GM18951 (cell line): ENCODE measurements at regions not wholly inside any gene's neighbourhood (a gene's known extent, or its start where the extent isn't known, plus 50 kb on each side); places are given as distances from the start of the nearest gene placed in this dataset.
"Not testable (repeated sequence)": the region's sequence is repeated elsewhere in the genome, so short reads cannot be mapped to it uniquely, and the experiment has no call there.

Experiments used
- POLR2A ChIP-seq: IDR thresholded peaks from 4 replicates; pipeline ENCODE4 v1.6.1; 2011; ENCODE audit warnings: mild to moderate bottlenecking; ENCODE audit not compliant: insufficient read length, insufficient read depth; ENCODE audit errors: extremely low read depth
- in situ Hi-C: fragments of 300-500 bp; cut with MboI; formaldehyde crosslinking; loops from one replicate; pipeline ENCODE4 v1.12.0; 2022; ENCODE audit warnings: low sequenced_read_pairs, mixed read lengths, inconsistent platforms; ENCODE audit not compliant: unreplicated experiment

DNA sequence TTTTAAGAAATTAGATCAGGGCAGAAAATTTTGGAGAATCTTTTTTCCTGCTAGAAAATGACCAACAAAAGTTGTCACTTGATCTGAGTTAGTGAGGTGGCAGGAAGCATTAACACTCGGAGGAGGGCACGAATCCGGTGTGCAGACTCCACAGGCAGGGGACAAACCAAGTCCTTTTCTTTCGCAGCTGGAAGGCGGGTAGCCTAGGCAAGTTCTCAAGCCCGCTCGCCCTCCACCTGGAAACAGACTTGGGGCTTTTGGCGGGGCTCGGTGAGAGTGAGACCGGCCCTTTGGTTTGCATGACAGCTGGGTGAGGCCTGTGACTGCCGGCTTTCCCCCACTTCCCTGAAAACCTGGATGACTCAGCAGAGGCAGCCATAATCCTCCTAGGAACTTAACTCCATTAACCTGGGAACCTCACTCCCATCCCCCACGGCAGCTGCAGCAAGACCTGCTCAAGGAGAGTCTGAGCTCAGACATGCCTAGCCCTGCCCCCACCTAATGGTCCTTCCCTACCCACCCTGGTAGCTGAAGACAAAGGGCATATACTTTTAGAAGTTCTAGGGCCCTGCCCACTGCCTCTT is 134.8 kb downstream of the MFSD1 start:
- no peak for TF ChIP-seq POLR2A
- in situ Hi-C loops = no loop called here

DNA sequence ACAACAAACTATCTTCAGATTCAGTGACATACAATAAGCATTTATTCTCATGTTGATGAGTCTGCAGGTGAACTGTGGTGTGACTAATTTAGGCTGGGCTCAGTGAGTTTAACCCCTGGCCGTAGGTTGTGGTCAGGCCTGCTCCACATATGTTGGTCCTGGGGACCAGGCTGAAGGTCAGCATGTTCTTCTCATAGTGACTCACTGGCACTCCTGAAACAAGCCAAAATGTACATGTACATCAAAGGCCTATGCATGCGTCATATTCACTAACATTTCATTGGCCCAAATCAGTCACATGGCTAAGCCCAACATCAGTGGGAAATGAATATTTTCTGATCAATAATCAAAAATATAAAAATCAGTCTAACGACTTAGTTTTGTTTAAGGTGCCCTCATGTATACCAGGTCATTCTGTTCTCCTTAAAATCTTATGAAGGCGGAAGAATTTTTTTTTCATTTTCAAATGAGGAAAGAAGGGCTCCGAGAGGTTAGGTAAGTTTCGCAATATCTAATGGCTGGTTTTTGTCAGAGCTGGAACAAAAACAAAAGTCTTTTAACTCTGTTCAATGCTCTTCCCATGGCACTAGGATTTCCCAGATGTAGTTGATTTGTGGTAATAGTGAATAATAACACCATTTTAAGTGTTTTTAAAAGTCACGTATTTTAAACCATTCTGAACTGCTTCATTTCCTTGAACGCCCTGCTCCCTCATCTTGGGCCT is 148.5 kb downstream of the MFSD1 start:
- in situ Hi-C loops = no loop called here
- TF ChIP-seq POLR2A = no peak

DNA sequence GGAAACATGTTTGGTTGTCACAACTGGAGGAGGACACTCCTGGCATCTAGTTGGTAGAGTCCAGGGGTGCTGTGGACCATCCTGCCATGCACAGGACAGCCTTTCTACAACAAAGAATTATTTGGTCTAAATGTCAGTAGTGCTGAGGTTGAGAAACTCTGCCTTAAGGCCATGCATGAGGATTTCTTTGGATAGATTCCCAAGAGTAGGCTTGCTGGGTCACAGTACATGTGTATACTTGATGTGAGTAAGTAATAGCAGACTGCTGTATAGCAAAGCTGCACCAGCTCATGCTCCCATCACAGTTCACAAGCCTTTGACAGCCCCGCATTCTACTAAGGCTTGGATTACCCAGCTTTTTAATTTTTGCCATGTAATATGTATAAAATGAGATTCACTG is 151.3 kb downstream of the MFSD1 start:
- TF ChIP-seq POLR2A = no peak
- in situ Hi-C loops = no loop called here

DNA sequence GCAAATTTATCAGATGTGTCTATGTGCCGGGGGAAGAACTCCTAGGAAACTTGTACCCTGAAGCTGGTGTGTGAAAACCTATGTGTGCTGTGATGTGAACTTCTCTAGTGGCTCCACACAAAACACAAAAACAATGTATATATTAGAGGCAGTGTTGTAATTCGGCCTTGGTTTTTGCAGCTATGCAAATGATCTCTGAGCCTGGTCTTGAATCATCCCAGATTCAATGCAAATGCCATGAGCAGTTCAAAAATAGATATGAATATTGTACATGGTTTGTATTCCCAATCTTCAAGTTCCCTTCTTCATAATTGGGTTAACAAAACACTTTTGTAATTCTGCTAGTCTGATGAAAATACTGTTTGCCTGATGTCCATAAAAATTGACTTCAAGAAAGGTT is 152.6 kb downstream of the MFSD1 start:
- in situ Hi-C loops = no loop called here
- TF ChIP-seq POLR2A = no peak

DNA sequence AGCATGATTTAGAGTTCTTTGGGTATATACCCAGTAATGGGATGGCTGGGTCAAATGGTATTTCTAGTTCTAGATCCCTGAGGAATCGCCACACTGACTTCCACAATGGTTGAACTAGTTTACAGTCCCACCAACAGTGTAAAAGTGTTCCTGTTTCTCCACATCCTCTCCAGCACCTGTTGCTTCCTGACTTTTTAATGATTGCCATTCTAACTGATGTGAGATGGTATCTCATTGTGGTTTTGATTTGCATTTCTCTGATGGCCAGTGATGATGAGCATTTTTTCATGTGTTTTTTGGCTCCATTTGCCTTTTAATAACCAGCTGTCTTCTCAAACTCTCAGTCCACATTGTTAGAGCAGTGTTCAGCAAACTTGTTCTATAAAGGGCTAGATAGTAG is 155.9 kb downstream of the MFSD1 start:
- in situ Hi-C loops = not testable (repeated sequence)

DNA sequence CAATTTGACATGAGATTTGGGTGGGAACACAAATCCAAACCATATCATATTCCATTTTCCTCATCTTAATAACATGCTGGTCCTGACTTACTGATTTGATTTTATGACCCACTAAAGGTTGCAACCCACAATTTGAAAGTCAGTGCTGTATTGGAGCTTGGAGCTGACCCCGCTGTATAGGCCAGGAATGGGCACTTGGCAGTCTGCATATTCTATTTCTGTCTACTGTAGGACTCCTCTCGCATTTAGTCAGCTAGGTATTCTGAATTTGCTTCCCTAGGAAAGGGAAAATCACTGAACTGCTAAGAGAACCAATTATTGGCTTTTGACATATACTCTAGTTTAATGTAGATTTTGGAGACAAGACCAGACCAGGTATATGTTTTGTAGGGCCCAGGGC is 157.0 kb downstream of the MFSD1 start:
- in situ Hi-C loops = no loop called here
- TF ChIP-seq POLR2A = no peak

DNA sequence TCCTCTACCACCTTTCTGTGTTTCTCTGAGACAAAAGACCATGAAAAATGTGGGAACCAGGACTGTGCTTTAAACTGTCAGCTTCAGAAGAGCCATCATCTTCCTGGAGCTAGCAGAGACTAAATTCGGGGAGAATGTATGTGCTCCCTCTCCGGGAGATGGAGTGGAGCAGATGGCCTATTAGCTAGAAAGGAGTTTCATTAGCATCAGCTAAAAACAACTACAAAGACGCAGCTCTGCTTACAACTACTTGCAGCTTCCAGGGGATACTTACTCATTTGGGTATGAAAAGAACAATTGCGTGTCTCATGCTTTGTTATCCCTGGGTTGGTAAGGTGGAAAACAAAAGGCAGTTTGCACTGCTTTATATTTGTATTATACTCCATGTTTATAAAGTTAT is 159.6 kb downstream of the MFSD1 start:
- no peak for TF ChIP-seq POLR2A
- in situ Hi-C loops = no loop called here

DNA sequence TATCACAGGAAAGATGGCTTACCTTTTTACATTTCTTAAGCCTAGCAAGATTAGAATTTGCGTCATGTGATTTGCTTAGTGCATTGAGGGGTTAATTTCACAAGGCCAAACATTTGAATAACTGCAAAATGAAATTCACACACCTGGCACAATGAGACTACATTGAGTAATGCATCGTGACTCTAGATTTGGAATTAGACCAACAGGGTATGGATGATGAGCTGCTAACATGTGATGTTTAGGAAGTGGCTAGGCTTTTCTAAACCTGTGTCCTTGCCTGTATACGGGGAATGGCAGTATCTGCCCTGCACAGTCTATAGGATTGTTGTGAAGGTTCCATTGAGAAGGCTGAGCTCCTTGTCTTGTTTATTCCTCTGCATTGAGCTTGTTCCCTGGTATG is 160.1 kb downstream of the MFSD1 start:
- no peak for TF ChIP-seq POLR2A
- in situ Hi-C loops = no loop called here

DNA sequence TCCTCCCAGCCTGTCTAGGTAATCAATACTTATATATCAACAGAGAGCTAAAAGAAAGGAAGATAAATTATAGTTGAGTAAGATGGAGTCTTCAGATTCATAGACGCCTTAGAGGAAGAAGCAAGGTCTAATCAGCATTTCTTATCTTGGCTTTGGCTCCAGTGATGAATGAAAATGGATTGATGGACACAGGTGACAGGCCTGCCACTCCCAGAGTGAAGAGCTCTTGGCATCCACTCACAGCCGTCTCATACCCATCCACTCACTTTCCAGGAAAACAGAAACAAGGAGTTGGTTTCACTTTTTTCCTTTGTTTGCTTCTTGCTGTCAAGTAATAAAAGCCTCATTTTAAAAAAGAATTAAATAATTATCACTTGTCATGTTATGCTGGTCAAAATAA is 168.2 kb downstream of the MFSD1 start:
- in situ Hi-C loops = no loop called here
- no peak for TF ChIP-seq POLR2A

DNA sequence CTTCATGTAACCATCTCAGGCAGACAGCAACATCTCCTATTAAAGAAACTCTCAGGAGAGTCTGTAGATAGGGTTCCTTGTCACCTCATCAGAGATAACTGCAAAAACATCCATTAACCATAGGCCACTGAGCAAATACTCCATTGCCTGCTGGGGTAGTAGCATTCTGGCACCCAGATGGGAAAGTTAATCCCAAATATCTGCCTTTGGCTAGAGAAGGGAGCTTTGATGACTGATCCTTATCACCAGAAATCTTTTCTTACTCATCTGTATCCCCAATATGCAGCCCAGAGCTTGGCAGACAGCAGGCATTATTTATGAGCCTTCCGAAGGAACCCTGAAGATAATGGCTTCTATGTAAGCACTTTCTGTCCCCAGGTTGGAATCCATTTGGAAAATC is 173.1 kb downstream of the MFSD1 start:
- no peak for TF ChIP-seq POLR2A
- in situ Hi-C loops = no loop called here

DNA sequence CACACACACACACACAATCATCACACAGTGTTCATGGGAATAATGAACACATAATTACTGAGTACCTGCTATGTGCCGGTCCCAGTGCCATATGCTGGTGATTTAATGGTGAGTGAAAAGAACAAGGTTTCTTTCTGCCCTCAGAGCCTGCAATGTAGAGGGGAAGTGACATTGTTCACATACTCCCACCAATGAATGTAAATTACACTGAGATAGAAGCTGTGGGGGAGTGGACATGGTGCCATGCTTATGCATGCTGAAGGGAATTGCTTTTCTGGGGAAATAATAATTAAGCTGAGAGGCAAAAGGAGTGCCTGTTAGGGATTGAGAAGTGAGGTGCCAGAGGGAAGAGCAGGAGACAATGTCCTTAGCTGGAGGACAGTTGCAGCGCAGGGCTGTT is 175.1 kb downstream of the MFSD1 start:
- in situ Hi-C loops = no loop called here
- no peak for TF ChIP-seq POLR2A

DNA sequence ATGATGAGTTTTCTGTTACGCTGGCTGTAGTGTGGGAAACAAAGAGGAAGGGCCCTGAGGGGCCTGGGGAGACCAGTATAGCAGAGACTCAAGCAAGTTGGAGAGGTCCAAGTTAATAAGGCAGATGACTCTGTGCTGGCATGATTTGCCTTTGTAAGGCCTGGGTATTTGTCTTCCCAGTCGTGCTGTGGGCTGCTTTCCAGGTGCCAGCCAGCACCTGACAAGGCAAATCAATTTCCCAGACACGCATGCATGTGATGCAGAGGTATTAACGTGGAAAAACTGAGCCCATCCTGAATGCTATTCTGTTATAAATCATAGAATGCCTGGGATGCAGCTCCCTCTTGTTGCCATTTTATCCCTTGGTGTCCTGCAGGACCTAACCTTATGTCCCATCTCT is 175.6 kb downstream of the MFSD1 start:
- in situ Hi-C loops = no loop called here
- TF ChIP-seq POLR2A = no peak

DNA sequence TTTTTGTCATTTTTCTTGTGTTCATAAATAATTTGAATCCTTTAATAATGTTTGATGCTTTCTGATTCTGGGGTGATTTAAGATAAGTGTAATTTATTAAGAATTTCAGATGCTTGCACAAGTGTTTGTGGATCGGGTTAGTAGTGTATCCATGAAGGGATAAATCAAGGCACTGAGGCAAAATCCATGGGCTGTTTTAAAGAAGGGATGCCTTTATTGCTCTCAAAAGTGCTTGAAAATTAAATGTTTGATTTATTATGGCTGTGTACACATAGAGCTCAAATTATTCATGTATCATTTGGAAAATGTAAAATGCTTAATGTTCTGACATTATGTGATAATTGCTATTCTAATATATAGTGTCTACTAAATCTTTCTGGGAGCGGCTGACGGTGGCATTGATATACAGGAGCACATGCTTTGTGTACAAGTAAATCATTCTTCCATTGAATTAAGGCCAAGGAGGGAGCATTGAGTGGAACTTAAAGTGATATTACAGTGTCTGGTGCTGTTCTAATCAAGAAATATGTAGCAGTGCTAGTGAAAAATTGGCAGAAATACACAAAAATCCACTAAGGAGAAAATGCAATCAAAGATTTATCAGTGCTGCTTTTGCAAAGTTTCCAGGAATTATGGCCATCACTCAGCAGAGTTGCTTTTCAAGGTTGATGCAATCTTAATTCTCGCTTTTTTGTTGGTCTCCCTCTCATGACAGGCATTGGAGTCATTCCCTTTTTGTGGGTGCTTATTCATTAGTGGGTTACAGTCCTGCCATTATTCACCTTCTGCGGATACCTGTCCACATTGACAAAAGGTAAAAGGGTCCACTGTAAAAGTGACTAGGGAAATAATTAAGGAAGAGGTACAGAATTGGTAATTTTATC is 181.6 kb downstream of the MFSD1 start:
- in situ Hi-C loops = no loop called here
- TF ChIP-seq POLR2A = no peak
